Ishikawa (cell line): ENCODE measurements at regions not wholly inside any gene's neighbourhood (a gene's known extent, or its start where the extent isn't known, plus 50 kb on each side); places are given as distances from the start of the nearest gene placed in this dataset.

Source experiments
- EGR1 ChIP-seq: IDR thresholded peaks from 2 replicates; pipeline ENCODE4 v1.6.1; 2012
- EP300 ChIP-seq: IDR thresholded peaks from 2 replicates; pipeline ENCODE4 v1.6.1; 2012; ENCODE audit warnings: borderline replicate concordance
- RAD21 ChIP-seq: IDR thresholded peaks from 2 replicates; pipeline ENCODE4 v1.6.1; 2012; ENCODE audit warnings: low read depth
- REST ChIP-seq: IDR thresholded peaks from 2 replicates; pipeline ENCODE4 v1.6.1; 2012; ENCODE audit warnings: low read depth, mild to moderate bottlenecking
- TEAD4 ChIP-seq: IDR thresholded peaks from 2 replicates; pipeline ENCODE4 v1.6.1; 2012

GRCh38 chr6:51161752-51162151 lies 343.1 kb downstream of the TFAP2B start:
- no peak for TF ChIP-seq RAD21
- TF ChIP-seq REST = no peak
- TF ChIP-seq EGR1 = no peak
- no peak for TF ChIP-seq EP300
- TF ChIP-seq TEAD4 = no peak
